Fibroblast of lung (primary cell): ENCODE measurements at regions not wholly inside any gene's neighbourhood (a gene's known extent, or its start where the extent isn't known, plus 50 kb on each side); places are given as distances from the start of the nearest gene placed in this dataset.

ENCODE experiments used
- DNase-seq, 2 donors: peaks; one replicate each; pipeline versions ENCODE4 v3.0.0 to v3.0.0-alpha.2; 2010; ENCODE audit warnings: low read depth in 2 of 2
- H2AFZ ChIP-seq: 2 replicates; pipeline ENCODE4 v1.5.1; 2012; ENCODE audit warnings: low read length, control low read depth, inconsistent platforms
- H3K27ac ChIP-seq: 2 replicates; pipeline ENCODE4 v1.5.1; 2011; ENCODE audit warnings: low read length, control low read depth; ENCODE audit not compliant: insufficient read depth
- H3K27me3 ChIP-seq: 2 replicates; pipeline ENCODE4 v1.5.1; 2011; ENCODE audit warnings: mild to moderate bottlenecking, low read length; ENCODE audit not compliant: control insufficient read depth, insufficient read depth
- H3K36me3 ChIP-seq: 2 replicates; pipeline ENCODE4 v1.5.1; 2011; ENCODE audit warnings: low read length; ENCODE audit not compliant: control insufficient read depth, insufficient read depth
- H3K4me1 ChIP-seq: 2 replicates; pipeline ENCODE4 v1.5.1; 2011; ENCODE audit warnings: low read length; ENCODE audit not compliant: control insufficient read depth, insufficient read depth; ENCODE audit errors: extremely low read depth
- H3K4me2 ChIP-seq: 2 replicates; pipeline ENCODE4 v1.5.1; 2011; ENCODE audit warnings: low read length, control low read depth; ENCODE audit not compliant: insufficient read depth; ENCODE audit errors: extremely low read depth
- H3K4me3 ChIP-seq, 4 experiments: fragments of 200-600 bp in 1 of 4; sonication (generic) in 1 of 4; replicated peaks in 1 of 4; 2 replicates each; pipeline ENCODE4 v1.5.1; 2011 to 2016; ENCODE audit warnings: low read length in 4 of 4, low read depth in 3 of 4, mild to moderate bottlenecking in 3 of 4, control low read depth in 2 of 4, inconsistent platforms in 1 of 4, mixed read lengths in 1 of 4; ENCODE audit not compliant: insufficient read depth in 1 of 4; ENCODE audit errors: control extremely low read depth in 1 of 4
- H3K79me2 ChIP-seq: 2 replicates; pipeline ENCODE4 v1.5.1; 2012; ENCODE audit warnings: mild to moderate bottlenecking, low read length, inconsistent platforms; ENCODE audit not compliant: control insufficient read depth, insufficient read depth
- H3K9ac ChIP-seq: 2 replicates; pipeline ENCODE4 v1.5.1; 2011; ENCODE audit warnings: mild to moderate bottlenecking, low read length, control low read depth; ENCODE audit not compliant: insufficient read depth
- H3K9me3 ChIP-seq: 2 replicates; pipeline ENCODE4 v1.5.1; 2012; ENCODE audit warnings: low read depth, low read length; ENCODE audit not compliant: control insufficient read depth, insufficient read depth
- H4K20me1 ChIP-seq: 2 replicates; pipeline ENCODE4 v1.5.1; 2011; ENCODE audit warnings: low read length; ENCODE audit not compliant: control insufficient read depth, insufficient read depth; ENCODE audit errors: extremely low read depth
- CTCF ChIP-seq, 2 donors: IDR thresholded peaks in 1 of 2; conservative IDR thresholded peaks in 1 of 2; 1 replicate in 1 of 2; 2 replicates in 1 of 2; pipeline ENCODE4 v1.5.1; 2011 to 2012; ENCODE audit warnings: low read length in 2 of 2, control low read depth in 1 of 2, inconsistent platforms in 1 of 2, low read depth in 1 of 2, mild to moderate bottlenecking in 1 of 2
- EZH2 ChIP-seq: IDR thresholded peaks from 2 replicates; pipeline ENCODE4 v1.5.1; 2012; ENCODE audit warnings: low read length, control low read depth, mild to moderate bottlenecking; ENCODE audit errors: missing control alignments

GRCh38 chr18:39113790-39114189 is 1548.2 kb upstream of the CELF4 start:
- TF ChIP-seq EZH2 = no peak
- no peak for TF ChIP-seq CTCF (conservative IDR thresholded peaks at IDR 0.05 in 1 of 2, IDR thresholded peaks at IDR 0.05 in 1 of 2; ENCODE audit: low read depth in 1 of 2, low read length in 2 of 2)
- no peak overlapping the region for H3K4me2 ChIP-seq
- H3K4me3 ChIP-seq = no peak overlapping the region
- H3K79me2 ChIP-seq = no peaks in the 10 kb centered on the region
- H2AFZ ChIP-seq = no peak overlapping the region
- H3K4me1 ChIP-seq = no peaks in the 10 kb centered on the region
- no peak for DNase-seq
- no peak overlapping the region for H3K27ac ChIP-seq
- H4K20me1 ChIP-seq = no peaks in the 10 kb centered on the region
- H3K9ac ChIP-seq = no peak overlapping the region
- H3K9me3 ChIP-seq = no peaks in the 10 kb centered on the region
- no peaks in the 10 kb centered on the region for H3K36me3 ChIP-seq
- no peaks in the 10 kb centered on the region for H3K27me3 ChIP-seq

GRCh38 chr18:39105104-39105503 is 1539.5 kb upstream of the CELF4 start:
- no peak overlapping the region for H2AFZ ChIP-seq
- H3K9me3 ChIP-seq = no peaks in the 10 kb centered on the region
- H3K27ac ChIP-seq = no peak overlapping the region
- no peak overlapping the region for H3K9ac ChIP-seq
- H3K79me2 ChIP-seq = no peaks in the 10 kb centered on the region
- H3K27me3 ChIP-seq = no peaks in the 10 kb centered on the region
- no peaks in the 10 kb centered on the region for H3K36me3 ChIP-seq
- H3K4me2 ChIP-seq = no peak overlapping the region
- TF ChIP-seq EZH2 (no peak), CTCF (conservative IDR thresholded peaks at IDR 0.05 in 1 of 2, IDR thresholded peaks at IDR 0.05 in 1 of 2; ENCODE audit: low read depth in 1 of 2, low read length in 2 of 2) (no peak)
- no peak overlapping the region for H3K4me3 ChIP-seq
- no peaks in the 10 kb centered on the region for H4K20me1 ChIP-seq
- no peak for DNase-seq
- H3K4me1 ChIP-seq = no peaks in the 10 kb centered on the region

GRCh38 chr18:39072970-39073369 is 1507.4 kb upstream of the CELF4 start:
- H3K4me1 ChIP-seq = no peaks in the 10 kb centered on the region
- no peak overlapping the region for H3K4me3 ChIP-seq
- no peaks in the 10 kb centered on the region for H4K20me1 ChIP-seq
- no peak overlapping the region for H3K4me2 ChIP-seq
- no peaks in the 10 kb centered on the region for H3K27me3 ChIP-seq
- H2AFZ ChIP-seq = no peak overlapping the region
- H3K36me3 ChIP-seq = no peaks in the 10 kb centered on the region
- no peak for DNase-seq
- H3K27ac ChIP-seq = no peak overlapping the region
- no peaks in the 10 kb centered on the region for H3K79me2 ChIP-seq
- TF ChIP-seq EZH2 (no peak), CTCF (conservative IDR thresholded peaks at IDR 0.05 in 1 of 2, IDR thresholded peaks at IDR 0.05 in 1 of 2; ENCODE audit: low read depth in 1 of 2, low read length in 2 of 2) (no peak)
- H3K9ac ChIP-seq = no peak overlapping the region
- H3K9me3 ChIP-seq = no peaks in the 10 kb centered on the region
